ENCODE measurements at regions not wholly inside any gene's neighbourhood (a gene's known extent, or its start where the extent isn't known, plus 50 kb on each side); places are given as distances from the start of the nearest gene placed in this dataset.

DNA sequence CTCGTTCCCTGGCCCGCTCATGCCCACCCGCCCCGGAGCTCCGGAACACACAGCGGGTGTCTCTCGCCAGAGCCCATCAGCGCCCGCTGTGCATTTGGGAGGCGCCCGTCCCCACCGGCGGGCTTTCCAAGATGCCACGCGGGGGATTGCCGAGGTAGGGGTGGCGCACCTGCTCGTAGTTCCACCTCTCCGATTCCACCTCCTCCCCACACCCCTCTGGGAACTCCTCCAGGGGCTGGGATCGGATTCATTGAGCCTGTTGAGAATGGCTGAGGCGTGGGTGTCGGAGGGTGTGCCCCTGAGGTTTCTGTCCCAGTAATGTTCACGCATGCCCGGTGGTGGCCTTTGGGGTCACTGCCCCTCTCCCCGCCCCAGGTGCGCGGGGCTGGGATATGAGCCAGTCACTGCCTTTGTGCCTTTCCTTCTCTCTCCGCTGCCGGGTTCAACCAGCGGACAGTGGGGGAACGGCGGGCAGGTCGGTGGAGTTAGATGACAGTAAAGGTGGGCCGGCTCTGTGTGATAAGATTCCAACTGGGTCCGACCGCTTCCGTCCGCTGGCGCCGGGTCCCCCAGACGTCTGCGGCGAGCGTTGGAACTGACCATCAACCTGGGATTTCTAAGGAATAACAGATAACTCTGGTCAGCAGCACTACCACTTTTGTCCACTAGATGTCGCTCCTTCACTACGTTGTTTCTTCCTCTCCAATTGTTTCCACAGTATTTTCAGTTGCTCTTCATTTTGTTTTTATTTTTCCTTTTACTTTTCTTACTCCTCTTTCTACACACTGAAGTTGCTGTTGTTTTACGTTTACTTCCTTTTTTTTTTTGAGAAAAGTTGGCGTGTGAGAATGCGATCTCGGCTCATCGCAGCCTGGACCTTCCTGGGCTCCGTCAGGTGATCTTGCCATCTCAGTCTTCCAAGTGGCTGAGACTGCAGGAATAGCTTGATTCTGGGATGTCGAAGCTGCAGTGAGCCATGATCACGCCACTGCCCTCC is 178.1 kb upstream of the ALG10B start:
- peak; percentile 19 to 44 for DNase-seq (ENCODE audit: extremely low read depth in 1 of 2, low read depth in 1 of 2)

GRCh38 chr12:38139456-38139855 is 177.1 kb upstream of the ALG10B start:
- no peak for DNase-seq (ENCODE audit: extremely low read depth in 1 of 2, low read depth in 1 of 2)

- DNase-seq (ENCODE audit: extremely low read depth in 1 of 2, low read depth in 1 of 2): no peak
These were observed 175.3 kb upstream of the ALG10B start for GRCh38 chr12:38141239-38141638.

DNA sequence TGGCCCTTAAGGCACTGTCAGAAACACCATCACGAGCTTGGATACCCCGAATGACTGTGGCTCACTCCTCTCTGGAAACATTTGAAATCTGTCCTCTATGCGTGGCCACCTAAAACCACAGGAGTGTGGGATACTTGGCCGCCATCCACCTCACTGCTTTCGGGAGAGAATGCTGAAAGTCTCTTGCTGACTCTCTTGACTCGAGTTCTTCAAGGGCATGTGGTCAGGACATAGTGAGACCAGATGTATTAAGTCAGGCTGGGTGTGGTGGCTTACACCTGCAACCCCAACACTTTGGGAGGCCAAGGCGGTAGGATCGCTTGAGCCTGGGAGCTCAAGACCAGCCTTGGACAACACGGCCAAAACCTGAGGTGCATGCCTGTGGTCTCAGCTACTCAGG is 174.7 kb upstream of the ALG10B start:
- DNase-seq (ENCODE audit: extremely low read depth in 1 of 2, low read depth in 1 of 2): no peak

- DNase-seq (ENCODE audit: extremely low read depth in 1 of 2, low read depth in 1 of 2): no peak
These were observed 173.6 kb upstream of the ALG10B start for GRCh38 chr12:38142974-38143373.

- no peak for DNase-seq (ENCODE audit: extremely low read depth in 1 of 2, low read depth in 1 of 2)
These were observed 172.5 kb upstream of the ALG10B start for GRCh38 chr12:38144049-38144448.

DNA sequence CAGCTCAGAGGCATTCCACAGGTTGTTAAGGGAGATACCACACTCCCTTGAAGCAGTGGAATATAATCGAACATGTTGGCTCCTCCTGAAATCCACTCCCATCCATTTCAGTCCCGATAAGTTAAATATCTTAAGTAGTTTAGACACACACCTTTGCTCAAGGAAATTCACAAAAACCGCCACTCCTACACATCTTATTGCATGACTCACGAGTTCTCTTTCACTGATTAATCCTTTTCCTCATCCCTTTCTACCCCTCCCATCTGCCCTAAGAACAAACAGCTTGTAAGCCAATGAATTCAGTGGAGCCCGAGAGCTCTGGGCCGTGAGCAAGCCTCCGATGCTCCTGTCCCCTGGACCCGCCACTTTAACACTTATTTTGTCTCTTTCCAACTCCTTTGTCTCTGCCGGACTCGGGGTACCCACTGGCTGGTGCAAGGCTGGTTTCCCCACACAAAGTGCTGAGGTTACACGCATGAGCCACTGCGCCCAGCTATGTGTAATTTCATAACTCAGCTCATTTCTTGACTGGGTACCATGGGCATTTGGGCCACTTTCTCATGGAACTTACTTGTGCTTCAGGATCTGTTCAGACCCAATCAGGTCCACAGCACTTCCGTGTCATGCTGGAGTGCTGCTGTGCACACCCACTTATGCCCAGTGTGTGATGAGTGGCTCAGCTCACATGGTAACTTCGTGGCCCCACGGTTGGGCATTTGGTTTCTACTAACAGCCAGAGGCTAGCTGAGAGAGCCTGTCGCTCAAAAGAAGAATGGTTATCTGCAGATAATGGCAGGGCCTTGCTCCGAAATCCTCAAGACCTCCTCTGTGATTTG is 171.8 kb upstream of the ALG10B start:
- no peak for DNase-seq (ENCODE audit: extremely low read depth in 1 of 2, low read depth in 1 of 2)

- DNase-seq (ENCODE audit: extremely low read depth in 1 of 2, low read depth in 1 of 2): no peak
These were observed 167.0 kb upstream of the ALG10B start for GRCh38 chr12:38149395-38150073.

DNA sequence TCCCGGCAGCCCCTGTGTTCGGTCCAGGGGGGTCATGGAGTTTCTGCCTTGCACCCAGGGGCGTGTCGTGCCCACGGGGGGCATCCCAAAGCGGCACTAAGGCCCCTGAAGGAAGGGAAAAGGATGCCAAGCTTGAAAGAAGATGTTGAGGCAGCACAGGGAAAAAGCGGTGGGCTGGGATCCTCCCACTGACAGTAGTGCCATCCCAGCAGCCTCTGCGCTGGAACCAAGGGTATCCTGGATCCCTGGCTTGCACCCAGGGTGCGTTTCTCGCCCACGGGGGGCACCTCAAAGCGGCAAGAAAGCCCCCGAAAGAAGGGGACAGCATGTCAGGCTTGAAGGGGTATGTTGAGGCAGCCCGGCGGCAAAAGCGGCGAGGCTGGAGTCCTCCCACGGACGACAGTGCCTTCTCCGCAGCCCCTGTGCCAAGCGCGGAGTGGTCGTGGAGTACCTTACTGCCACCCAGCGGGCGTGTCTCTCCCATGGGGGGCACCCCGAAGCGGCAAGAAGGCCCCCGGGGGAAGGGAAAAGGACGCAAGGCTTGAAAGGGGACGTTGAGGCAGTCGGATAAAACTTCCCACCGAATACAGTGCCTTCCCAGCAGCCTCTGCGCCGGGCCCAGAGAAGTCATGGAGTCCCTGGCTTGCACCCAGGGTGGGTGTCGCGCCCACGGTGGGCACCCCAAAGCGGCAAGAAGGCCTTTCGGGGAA is 164.4 kb upstream of the ALG10B start:
- DNase-seq (ENCODE audit: extremely low read depth in 1 of 2, low read depth in 1 of 2): no peak

DNA sequence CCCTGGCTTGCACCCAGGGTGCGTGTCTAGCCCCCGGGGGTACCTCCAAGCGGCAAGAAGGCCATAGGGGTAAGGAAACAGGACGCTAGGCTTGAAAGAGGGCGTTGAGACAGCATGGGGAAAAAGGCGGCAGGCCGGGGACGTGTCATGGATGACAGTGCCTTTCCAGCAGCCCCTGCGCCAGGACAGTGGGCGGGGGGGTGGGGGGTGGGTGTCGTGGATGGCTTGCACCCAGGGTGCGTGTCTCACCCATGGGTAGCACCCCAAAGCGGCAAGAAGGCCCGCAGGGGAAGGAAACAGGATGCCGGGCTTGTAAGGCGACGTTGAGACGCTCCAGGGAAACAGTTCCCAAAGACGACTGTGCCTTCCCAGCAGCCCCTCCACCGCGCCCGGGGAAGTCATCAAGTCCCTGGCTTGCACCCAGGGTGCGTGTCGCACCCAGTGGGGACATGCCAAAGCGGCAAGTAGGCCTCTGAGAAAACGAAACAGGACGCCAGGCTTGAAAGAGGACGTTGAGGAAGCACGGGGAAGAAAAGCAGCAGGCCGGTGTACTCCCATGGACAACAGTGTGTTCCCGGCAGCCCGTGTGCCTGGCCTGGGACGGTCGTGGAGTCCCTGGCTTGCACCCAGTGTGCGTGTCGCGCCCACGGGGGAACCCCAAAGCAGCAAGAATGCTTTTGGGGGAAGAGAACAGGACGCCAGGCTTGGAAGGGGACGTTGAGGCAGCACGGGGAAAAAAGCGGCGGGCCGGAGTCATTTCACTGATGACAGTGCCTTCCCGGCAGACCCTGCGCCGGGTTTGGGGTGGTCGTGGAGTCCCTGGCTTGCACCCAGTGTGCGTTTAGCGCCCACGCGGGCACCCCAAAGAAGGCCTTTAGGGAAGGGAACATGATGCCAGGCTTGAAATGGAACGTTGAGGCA is 163.5 kb upstream of the ALG10B start:
- DNase-seq (ENCODE audit: extremely low read depth in 1 of 2, low read depth in 1 of 2): no peak

GRCh38 chr12:38153737-38154061 is 162.9 kb upstream of the ALG10B start:
- DNase-seq (ENCODE audit: extremely low read depth in 1 of 2, low read depth in 1 of 2): no peak

DNA sequence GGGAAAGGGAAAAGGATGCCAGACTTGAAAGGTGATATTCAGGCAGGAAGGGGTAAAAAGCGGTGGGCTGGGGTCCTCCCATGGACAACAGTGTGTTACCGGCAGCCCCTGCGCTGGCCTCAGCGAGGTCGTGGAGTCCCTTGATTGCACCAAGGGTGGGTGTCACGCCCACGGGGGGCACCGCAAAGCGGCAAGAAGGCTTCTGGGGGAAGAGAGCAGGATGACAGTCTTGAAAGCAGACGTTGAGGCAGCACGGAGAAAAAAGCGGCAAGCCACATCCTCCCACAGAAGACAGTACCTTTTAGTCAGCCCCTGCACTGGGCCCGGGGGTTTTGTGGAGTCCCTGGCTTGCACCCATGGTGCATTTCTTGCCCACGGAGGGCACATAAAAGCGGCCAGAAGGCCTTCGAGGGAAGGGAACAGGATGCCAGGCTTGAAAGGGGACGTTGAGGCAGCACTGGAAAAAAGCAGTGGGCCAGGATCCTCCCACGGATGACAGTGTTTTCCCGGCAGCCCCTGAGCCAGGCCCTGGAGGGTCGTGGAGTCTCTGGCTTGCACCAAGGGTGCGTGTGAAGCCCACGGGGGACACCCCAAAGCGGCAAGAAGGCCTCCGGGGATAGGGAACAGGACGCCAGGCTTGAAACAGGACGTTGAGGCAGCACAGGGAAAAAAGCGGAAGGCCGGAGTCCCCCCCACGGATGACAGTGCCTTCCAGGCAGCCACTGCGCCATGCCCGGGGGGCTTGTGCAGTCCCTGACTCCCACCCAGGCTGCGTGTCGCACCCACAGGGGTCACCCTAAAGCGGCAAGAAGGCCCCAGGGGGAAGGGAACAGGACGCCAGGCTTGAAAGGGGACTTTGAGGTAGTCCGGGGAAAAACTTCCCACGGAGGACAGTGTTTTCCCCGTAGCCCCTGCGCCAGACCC is 162.2 kb upstream of the ALG10B start:
- no peak for DNase-seq (ENCODE audit: extremely low read depth in 1 of 2, low read depth in 1 of 2)

GRCh38 chr12:38155020-38155395 is 161.6 kb upstream of the ALG10B start:
- no peak for DNase-seq (ENCODE audit: extremely low read depth in 1 of 2, low read depth in 1 of 2)

GRCh38 chr12:38155526-38156496 is 160.8 kb upstream of the ALG10B start:
- DNase-seq (ENCODE audit: extremely low read depth in 1 of 2, low read depth in 1 of 2): no peak

- DNase-seq (ENCODE audit: extremely low read depth in 1 of 2, low read depth in 1 of 2): no peak
These were observed 159.9 kb upstream of the ALG10B start for GRCh38 chr12:38156497-38157245.

DNA sequence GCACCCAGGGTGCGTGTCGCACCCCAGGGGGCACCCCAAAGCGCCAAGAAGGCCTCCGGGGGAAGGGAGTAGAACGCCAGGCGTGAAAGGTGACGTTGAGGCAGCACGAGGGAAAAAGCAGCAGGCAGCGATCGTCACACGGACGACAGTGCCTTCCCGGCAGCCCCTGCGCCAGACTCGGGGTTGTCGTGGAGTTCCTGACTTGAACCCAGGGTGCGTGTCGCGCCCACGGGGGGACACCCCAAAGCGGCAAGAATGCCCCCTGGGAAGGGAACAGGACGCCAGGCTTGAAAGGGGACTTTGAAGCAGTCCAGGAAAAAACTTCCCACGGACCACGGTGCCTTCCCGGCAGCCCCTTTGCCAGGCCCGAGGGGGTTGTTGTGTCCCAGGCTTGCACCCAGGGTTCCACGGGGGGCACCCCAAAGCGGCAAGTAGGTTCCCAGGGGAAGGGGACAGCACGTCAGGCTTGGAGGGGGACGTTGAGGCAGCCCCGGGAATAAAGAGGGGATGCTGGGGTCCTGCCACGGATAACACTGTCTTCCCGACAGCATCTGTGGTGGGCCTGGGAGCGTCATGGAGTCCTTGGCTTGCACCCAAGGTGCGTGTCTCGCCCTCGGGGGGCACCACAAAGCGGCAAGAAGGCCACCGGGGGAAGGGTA is 159.2 kb upstream of the ALG10B start:
- DNase-seq (ENCODE audit: extremely low read depth in 1 of 2, low read depth in 1 of 2): no peak

All from activated CD8-positive, alpha-beta memory T cell treated with anti-CD3 and anti-CD28 coated beads for 1 hour (primary cell).